Neural cell (in vitro differentiated cells): ENCODE measurements at regions not wholly inside any gene's neighbourhood (a gene's known extent, or its start where the extent isn't known, plus 50 kb on each side); places are given as distances from the start of the nearest gene placed in this dataset.

Experiments used
- H2AFZ ChIP-seq: fragments of 200-600, 300-800 bp; sonication (generic), shearing (Covaris generic); 2 replicates; pipeline ENCODE4 v1.6.0; 2014; ENCODE audit warnings: low read depth, mild to moderate bottlenecking, antibody characterized with exemption, low read length, moderate library complexity
- H3F3A ChIP-seq: fragments of 200-600 bp; shearing (Covaris generic); 2 replicates; pipeline ENCODE4 v1.6.1; 2016; ENCODE audit warnings: mild to moderate bottlenecking, moderate library complexity, mixed read lengths, antibody characterized with exemption, low read length; ENCODE audit not compliant: insufficient read depth, poor library complexity, severe bottlenecking
- H3K27ac ChIP-seq: fragments of 200-600, 300-800 bp; sonication (generic), shearing (Covaris generic); 2 replicates; pipeline ENCODE4 v1.5.1; 2014; ENCODE audit warnings: mild to moderate bottlenecking, low read length, moderate library complexity
- H3K27me3 ChIP-seq: fragments of 300-800, 200-600 bp; sonication (generic), shearing (Covaris generic); 2 replicates; pipeline ENCODE4 v1.6.0; 2014; ENCODE audit warnings: mild to moderate bottlenecking, low read depth, low read length, moderate library complexity; ENCODE audit not compliant: insufficient read depth
- H3K36me3 ChIP-seq: fragments of 300-800, 200-600 bp; sonication (generic), shearing (Covaris generic); 2 replicates; pipeline ENCODE4 v1.5.1; 2014; ENCODE audit warnings: mild to moderate bottlenecking, antibody characterized with exemption, low read length, moderate library complexity; ENCODE audit not compliant: insufficient read depth
- H3K4me2 ChIP-seq: fragments of 300-800, 200-600 bp; sonication (generic), shearing (Covaris generic); 2 replicates; pipeline ENCODE4 v1.6.0; 2014; ENCODE audit warnings: mild to moderate bottlenecking, low read length
- H3K4me3 ChIP-seq: fragments of 300-800, 200-600 bp; sonication (generic), shearing (Covaris generic); 2 replicates; pipeline ENCODE4 v1.5.1; 2014; ENCODE audit warnings: mild to moderate bottlenecking, low read length, moderate library complexity
- H3K79me2 ChIP-seq: fragments of 200-600 bp; shearing (Covaris generic); replicated peaks from 2 replicates; pipeline ENCODE4 v1.6.0; 2014; ENCODE audit warnings: mild to moderate bottlenecking, low read length, moderate library complexity; ENCODE audit not compliant: insufficient read depth
- H3K9ac ChIP-seq: fragments of 300-800, 200-600 bp; sonication (generic), shearing (Covaris generic); 2 replicates; pipeline ENCODE4 v1.6.1; 2016; ENCODE audit warnings: mild to moderate bottlenecking, low read length, mixed read lengths
- H3K9me2 ChIP-seq: fragments of 200-600 bp; shearing (Covaris generic); 2 replicates; pipeline ENCODE4 v1.6.1; 2016; ENCODE audit warnings: mild to moderate bottlenecking, low read length, mixed read lengths; ENCODE audit not compliant: insufficient read depth
- H3K9me3 ChIP-seq: fragments of 200-600, 300-800 bp; sonication (generic), shearing (Covaris generic); 2 replicates; pipeline ENCODE4 v1.6.1; 2016; ENCODE audit warnings: mild to moderate bottlenecking, mixed run types, low read length, moderate library complexity, mixed read lengths
- H4K20me1 ChIP-seq: fragments of 200-600 bp; shearing (Covaris generic); 2 replicates; pipeline ENCODE4 v1.6.1; 2016; ENCODE audit warnings: mild to moderate bottlenecking, mixed run types; ENCODE audit not compliant: insufficient read depth
- EP300 ChIP-seq: fragments of 450-650 bp; conservative IDR thresholded peaks from 2 replicates; pipeline ENCODE4 v1.6.1; 2014; ENCODE audit warnings: antibody characterized with exemption, mild to moderate bottlenecking, moderate library complexity; ENCODE audit not compliant: poor library complexity, severe bottlenecking
- EZH2 ChIP-seq: fragments of 200-600, 300-800 bp; shearing (Covaris generic), sonication (generic); IDR thresholded peaks from 2 replicates; pipeline ENCODE4 v1.6.1; 2014; ENCODE audit warnings: antibody characterized with exemption, low read length, borderline replicate concordance, mild to moderate bottlenecking; ENCODE audit not compliant: insufficient read depth, poor library complexity, severe bottlenecking
- MXI1 ChIP-seq: fragments of 450-650 bp; conservative IDR thresholded peaks from 2 replicates; pipeline ENCODE4 v1.6.1; 2014; ENCODE audit warnings: antibody characterized with exemption, mild to moderate bottlenecking; ENCODE audit not compliant: poor library complexity, severe bottlenecking
- POLR2AphosphoS5 ChIP-seq: IDR thresholded peaks from 2 replicates; pipeline ENCODE4 v1.6.1; 2012
- RAD21 ChIP-seq: fragments of 450-650 bp; conservative IDR thresholded peaks from 2 replicates; pipeline ENCODE4 v1.6.1; 2014; ENCODE audit warnings: antibody characterized with exemption, mild to moderate bottlenecking, moderate library complexity
- SMC3 ChIP-seq: fragments of 450-650 bp; conservative IDR thresholded peaks from 2 replicates; pipeline ENCODE4 v1.6.1; 2014; ENCODE audit warnings: antibody characterized with exemption, mild to moderate bottlenecking, moderate library complexity; ENCODE audit not compliant: poor library complexity
- TAF1 ChIP-seq: IDR thresholded peaks from 2 replicates; pipeline ENCODE4 v1.6.1; 2012; ENCODE audit warnings: low read depth
- TF ChIP-seq, protein P1 (sequence below): IDR thresholded peaks from 2 replicates; pipeline ENCODE4 v1.6.1; 2012; ENCODE audit warnings: borderline replicate concordance
- TF ChIP-seq, protein P2 (sequence below): fragments of 450-650 bp; IDR thresholded peaks from 2 replicates; pipeline ENCODE4 v1.5.1; 2014; ENCODE audit warnings: antibody characterized with exemption, mild to moderate bottlenecking, moderate library complexity; ENCODE audit not compliant: poor library complexity, severe bottlenecking

DNA sequence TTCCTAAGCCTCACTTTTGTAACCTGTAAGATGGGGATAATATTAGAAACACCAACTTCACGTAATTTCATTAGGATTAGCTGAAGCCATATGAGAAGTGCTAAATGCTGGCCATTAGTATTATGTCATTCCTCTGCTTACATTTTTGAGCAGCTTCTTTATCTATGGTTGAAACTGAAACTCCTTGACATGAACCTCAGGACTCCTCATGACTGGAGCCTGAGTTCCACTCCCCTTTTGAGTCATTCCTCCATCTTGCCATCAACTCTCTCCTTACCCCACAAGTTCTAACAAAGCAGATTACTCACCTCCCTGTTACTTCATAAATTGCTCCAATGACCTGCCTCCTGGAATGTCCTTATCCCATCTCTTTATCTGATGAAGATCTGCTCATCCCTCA lies 123.2 kb upstream of the KCNIP4 start:
- H4K20me1 ChIP-seq, result no peaks in the 10 kb centered on the region
- no peaks in the 10 kb centered on the region for H3K9me2 ChIP-seq
- TF ChIP-seq EZH2 (no peak), TAF1 (no peak), MXI1 (no peak), RAD21 (no peak), POLR2AphosphoS5 (no peak), SMC3 (no peak), EP300 (no peak)
- TF ChIP-seq, protein P1, sequence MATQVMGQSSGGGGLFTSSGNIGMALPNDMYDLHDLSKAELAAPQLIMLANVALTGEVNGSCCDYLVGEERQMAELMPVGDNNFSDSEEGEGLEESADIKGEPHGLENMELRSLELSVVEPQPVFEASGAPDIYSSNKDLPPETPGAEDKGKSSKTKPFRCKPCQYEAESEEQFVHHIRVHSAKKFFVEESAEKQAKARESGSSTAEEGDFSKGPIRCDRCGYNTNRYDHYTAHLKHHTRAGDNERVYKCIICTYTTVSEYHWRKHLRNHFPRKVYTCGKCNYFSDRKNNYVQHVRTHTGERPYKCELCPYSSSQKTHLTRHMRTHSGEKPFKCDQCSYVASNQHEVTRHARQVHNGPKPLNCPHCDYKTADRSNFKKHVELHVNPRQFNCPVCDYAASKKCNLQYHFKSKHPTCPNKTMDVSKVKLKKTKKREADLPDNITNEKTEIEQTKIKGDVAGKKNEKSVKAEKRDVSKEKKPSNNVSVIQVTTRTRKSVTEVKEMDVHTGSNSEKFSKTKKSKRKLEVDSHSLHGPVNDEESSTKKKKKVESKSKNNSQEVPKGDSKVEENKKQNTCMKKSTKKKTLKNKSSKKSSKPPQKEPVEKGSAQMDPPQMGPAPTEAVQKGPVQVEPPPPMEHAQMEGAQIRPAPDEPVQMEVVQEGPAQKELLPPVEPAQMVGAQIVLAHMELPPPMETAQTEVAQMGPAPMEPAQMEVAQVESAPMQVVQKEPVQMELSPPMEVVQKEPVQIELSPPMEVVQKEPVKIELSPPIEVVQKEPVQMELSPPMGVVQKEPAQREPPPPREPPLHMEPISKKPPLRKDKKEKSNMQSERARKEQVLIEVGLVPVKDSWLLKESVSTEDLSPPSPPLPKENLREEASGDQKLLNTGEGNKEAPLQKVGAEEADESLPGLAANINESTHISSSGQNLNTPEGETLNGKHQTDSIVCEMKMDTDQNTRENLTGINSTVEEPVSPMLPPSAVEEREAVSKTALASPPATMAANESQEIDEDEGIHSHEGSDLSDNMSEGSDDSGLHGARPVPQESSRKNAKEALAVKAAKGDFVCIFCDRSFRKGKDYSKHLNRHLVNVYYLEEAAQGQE, result no peak
- TF ChIP-seq, protein P2, sequence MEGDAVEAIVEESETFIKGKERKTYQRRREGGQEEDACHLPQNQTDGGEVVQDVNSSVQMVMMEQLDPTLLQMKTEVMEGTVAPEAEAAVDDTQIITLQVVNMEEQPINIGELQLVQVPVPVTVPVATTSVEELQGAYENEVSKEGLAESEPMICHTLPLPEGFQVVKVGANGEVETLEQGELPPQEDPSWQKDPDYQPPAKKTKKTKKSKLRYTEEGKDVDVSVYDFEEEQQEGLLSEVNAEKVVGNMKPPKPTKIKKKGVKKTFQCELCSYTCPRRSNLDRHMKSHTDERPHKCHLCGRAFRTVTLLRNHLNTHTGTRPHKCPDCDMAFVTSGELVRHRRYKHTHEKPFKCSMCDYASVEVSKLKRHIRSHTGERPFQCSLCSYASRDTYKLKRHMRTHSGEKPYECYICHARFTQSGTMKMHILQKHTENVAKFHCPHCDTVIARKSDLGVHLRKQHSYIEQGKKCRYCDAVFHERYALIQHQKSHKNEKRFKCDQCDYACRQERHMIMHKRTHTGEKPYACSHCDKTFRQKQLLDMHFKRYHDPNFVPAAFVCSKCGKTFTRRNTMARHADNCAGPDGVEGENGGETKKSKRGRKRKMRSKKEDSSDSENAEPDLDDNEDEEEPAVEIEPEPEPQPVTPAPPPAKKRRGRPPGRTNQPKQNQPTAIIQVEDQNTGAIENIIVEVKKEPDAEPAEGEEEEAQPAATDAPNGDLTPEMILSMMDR, result no peak
- H2AFZ ChIP-seq, result no peak overlapping the region
- H3K4me2 ChIP-seq, result no peak overlapping the region
- no peak overlapping the region for H3K27ac ChIP-seq
- H3K79me2 ChIP-seq, result no peaks in the 10 kb centered on the region
- no peak overlapping the region for H3K4me3 ChIP-seq
- H3K36me3 ChIP-seq, result no peaks in the 10 kb centered on the region
- H3K27me3 ChIP-seq, result no peaks in the 10 kb centered on the region
- no peaks in the 10 kb centered on the region for H3K9me3 ChIP-seq
- H3F3A ChIP-seq, result no peaks in the 10 kb centered on the region
- H3K9ac ChIP-seq, result no peak overlapping the region

DNA sequence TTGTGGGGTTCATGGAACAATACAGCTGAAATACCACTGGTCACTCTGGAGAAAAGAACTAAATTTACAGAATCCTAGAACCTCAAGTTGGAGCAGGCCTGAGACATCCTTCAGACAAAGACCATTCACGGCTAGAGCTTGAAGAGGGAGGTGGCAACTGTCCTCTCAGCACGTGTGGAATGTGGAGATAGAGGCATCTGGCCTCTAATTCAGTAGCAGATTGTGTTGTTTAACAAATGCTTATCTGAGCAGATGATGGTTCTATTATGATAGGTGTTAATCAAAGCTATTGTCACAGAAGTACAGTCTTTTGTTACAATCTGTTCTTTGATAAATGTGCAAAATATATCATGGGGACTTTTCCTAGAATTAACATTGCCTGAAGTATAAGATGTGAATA lies 121.7 kb upstream of the KCNIP4 start:
- TF ChIP-seq POLR2AphosphoS5 (no peak), MXI1 (no peak), EP300 (no peak), TAF1 (no peak), RAD21 (no peak), SMC3 (no peak), EZH2 (no peak)
- TF ChIP-seq, protein P2, result no peak
- TF ChIP-seq, protein P1, result no peak
- H3K27me3 ChIP-seq, result no peaks in the 10 kb centered on the region

More for the DNA sequence above, 121.7 kb upstream of the KCNIP4 start:
- H3F3A ChIP-seq, result no peaks in the 10 kb centered on the region
- no peak overlapping the region for H3K4me2 ChIP-seq
- H3K4me3 ChIP-seq, result no peak overlapping the region
- no peak overlapping the region for H3K9ac ChIP-seq
- H3K27ac ChIP-seq, result no peak overlapping the region
- H4K20me1 ChIP-seq, result no peaks in the 10 kb centered on the region
- H3K79me2 ChIP-seq, result no peaks in the 10 kb centered on the region
- no peaks in the 10 kb centered on the region for H3K9me2 ChIP-seq
- no peak overlapping the region for H2AFZ ChIP-seq
- H3K36me3 ChIP-seq, result no peaks in the 10 kb centered on the region
- no peaks in the 10 kb centered on the region for H3K9me3 ChIP-seq
